ENCODE measurements at regions not wholly inside any gene's neighbourhood (a gene's known extent, or its start where the extent isn't known, plus 50 kb on each side); places are given as distances from the start of the nearest gene placed in this dataset.

DNA sequence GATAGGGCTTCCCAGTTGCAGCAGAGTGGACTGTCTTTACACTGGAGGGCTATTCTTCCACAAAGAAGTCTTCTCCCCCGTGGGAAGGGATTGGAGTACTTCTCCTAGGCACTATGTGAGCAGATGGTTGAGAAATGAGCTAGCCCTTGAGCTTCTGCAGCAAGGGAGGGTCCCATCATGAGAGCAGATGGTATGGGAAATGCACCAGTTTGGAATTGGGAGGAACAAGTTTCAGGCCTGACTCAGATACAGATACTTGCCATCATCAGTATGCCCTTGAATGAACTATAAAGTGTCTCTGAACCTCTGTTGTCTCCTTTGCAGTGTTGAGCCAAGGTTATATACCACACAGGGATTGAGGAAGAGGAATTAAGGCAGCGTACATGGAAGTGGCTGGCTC lies 757.4 kb downstream of the RNF144A start:
- Histone ChIP-seq H3K27ac (no peak overlapping the region), H3K4me1 (peaks cover 0 to 13% (median 3%) of the 10 kb centered on the region in 12 donors), H3K27me3 (no peaks in the 10 kb centered on the region), H3K36me3 (no peaks in the 10 kb centered on the region), H3K4me3 (no peak overlapping the region), H3K9me3 (peaks cover 0 to 6% (median 0%) of the 10 kb centered on the region in 12 donors)
- intact Hi-C loops (cut with DNase I), result no loop called here
- no peak for DNase-seq
- TF ChIP-seq POLR2A (IDR thresholded peaks at IDR 0.05), result no peak
- TF ChIP-seq CTCF (IDR thresholded peaks at IDR 0.05), result no peak
- 69 to 82% (median 77%) methylated on average over 2 of the region's 2 CpGs for WGBS, 4 donors
- no peak for ATAC-seq

GRCh38 chr2:7676714-7677113 lies 759.5 kb downstream of the RNF144A start:
- TF ChIP-seq CTCF (IDR thresholded peaks at IDR 0.05), result no peak
- TF ChIP-seq POLR2A (IDR thresholded peaks at IDR 0.05), result no peak
- WGBS, 4 donors, result 74 to 82% (median 76%) methylated on average over 3 of the region's 3 CpGs
- H3K4me1 ChIP-seq, result peaks cover 0 to 3% (median 0%) of the 10 kb centered on the region in 12 donors
- DNase-seq (no peak), ATAC-seq (no peak)
- peaks cover 0 to 6% (median 0%) of the 10 kb centered on the region in 12 donors for H3K9me3 ChIP-seq
- H3K27ac ChIP-seq, result no peak overlapping the region
- no peaks in the 10 kb centered on the region for H3K27me3 ChIP-seq
- intact Hi-C loops (cut with DNase I), result no loop called here
- H3K4me3 ChIP-seq, result no peak overlapping the region
- no peaks in the 10 kb centered on the region for H3K36me3 ChIP-seq

- H3K9me3 ChIP-seq, result no peaks in the 10 kb centered on the region
- no peaks in the 10 kb centered on the region for H3K4me1 ChIP-seq
- H3K27me3 ChIP-seq, result no peaks in the 10 kb centered on the region
- intact Hi-C loops (cut with DNase I), result no loop called here
- no peaks in the 10 kb centered on the region for H3K36me3 ChIP-seq
- no peak overlapping the region for H3K27ac ChIP-seq
- ATAC-seq (no peak), DNase-seq (no peak)
- H3K4me3 ChIP-seq, result no peak overlapping the region
- WGBS, 4 donors, result 88 to 94% (median 91%) methylated on average over 3 of the region's 3 CpGs
- no peak for TF ChIP-seq POLR2A (IDR thresholded peaks at IDR 0.05)
- no peak for TF ChIP-seq CTCF (IDR thresholded peaks at IDR 0.05)
Observed at GRCh38 chr2:7681881-7682461, 764.8 kb downstream of the RNF144A start.

DNA sequence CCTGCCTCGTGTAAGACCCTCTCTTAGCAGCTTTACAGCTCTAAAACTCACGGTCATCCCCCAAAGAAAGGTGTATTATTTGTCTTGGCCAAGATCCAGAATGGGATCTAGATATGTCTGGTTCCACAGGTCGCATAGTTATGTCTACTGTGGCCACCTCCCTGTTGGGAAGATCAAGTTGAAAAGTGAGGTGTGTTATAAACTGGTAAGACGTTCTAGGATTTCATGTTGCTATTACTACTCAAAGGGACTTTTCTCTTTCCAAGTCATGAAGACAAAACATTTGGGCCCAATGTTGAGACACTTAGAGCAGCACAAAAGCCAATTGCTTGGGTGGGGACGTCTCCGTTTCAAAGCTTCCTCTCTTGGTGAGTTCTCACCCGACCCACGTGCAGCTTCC lies 766.0 kb downstream of the RNF144A start:
- ATAC-seq (no peak), DNase-seq (no peak)
- TF ChIP-seq CTCF (IDR thresholded peaks at IDR 0.05), result no peak
- TF ChIP-seq POLR2A (IDR thresholded peaks at IDR 0.05), result no peak
- Histone ChIP-seq H3K36me3 (no peaks in the 10 kb centered on the region), H3K9me3 (no peaks in the 10 kb centered on the region), H3K4me3 (no peak overlapping the region), H3K4me1 (no peaks in the 10 kb centered on the region), H3K27ac (no peak overlapping the region), H3K27me3 (no peaks in the 10 kb centered on the region)
- intact Hi-C loops (cut with DNase I), result no loop called here
- 60 to 84% (median 80%) methylated on average over 8 of the region's 8 CpGs for WGBS, 4 donors

All from heart left ventricle (tissue), 16 donors.